ENCODE measurements at regions not wholly inside any gene's neighbourhood (a gene's known extent, or its start where the extent isn't known, plus 50 kb on each side); places are given as distances from the start of the nearest gene placed in this dataset.

DNA sequence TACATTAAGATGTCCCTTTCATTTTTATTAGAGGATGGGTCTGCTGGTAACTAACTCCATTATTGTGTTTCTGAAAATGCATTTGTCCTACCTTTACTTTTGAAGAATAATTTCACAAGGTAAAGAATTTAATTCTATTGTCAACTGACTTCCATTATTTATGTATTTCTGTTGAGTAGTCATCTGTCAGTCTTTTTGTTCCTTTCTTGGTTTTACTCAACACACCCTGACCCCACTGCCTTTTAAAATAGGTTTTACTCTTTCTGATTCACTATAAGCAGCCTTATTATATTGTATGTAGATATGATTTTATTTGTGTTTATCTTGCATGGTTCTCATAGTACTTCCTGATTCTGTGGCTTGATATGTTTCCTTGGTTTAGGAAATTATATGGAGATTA lies 237.5 kb downstream of the TGFB2 start:
- Histone ChIP-seq H3K27ac (no peak overlapping the region), H3K4me1 (peaks cover 29% of the 10 kb centered on the region), H3K4me2 (no peak overlapping the region), H3K4me3 (no peak overlapping the region), H3K9me3 (peaks cover 48% of the 10 kb centered on the region)
- TF ChIP-seq POLR2A (IDR thresholded peaks at IDR 0.05; ENCODE audit: low read length) (no peak), MAZ (IDR thresholded peaks at IDR 0.05; ENCODE audit: borderline replicate concordance, low read depth, low read length) (no peak), FOSL2 (IDR thresholded peaks at IDR 0.05) (no peak), FOSL2 (CRISPR knock-in tag; IDR thresholded peaks at IDR 0.05) (peak; percentile 27; the same call in 1 of the 2 replicates), NFE2L2 (conservative IDR thresholded peaks at IDR 0.05; ENCODE audit: low read length) (no peak), CHD4 (IDR thresholded peaks at IDR 0.05; ENCODE audit: borderline replicate concordance) (no peak), KDM1A (IDR thresholded peaks at IDR 0.05; ENCODE audit: low read depth) (no peak)
- ChIA-PET POLR2A (no interaction called here), CTCF (no interaction called here)
- FAIRE-seq (peak; percentile 89), DNase-seq (ENCODE audit: low read depth in 1 of 2, low spot score in 1 of 2) (peak in 1 of 2 experiments; percentile 33), ATAC-seq (no peak)

DNA sequence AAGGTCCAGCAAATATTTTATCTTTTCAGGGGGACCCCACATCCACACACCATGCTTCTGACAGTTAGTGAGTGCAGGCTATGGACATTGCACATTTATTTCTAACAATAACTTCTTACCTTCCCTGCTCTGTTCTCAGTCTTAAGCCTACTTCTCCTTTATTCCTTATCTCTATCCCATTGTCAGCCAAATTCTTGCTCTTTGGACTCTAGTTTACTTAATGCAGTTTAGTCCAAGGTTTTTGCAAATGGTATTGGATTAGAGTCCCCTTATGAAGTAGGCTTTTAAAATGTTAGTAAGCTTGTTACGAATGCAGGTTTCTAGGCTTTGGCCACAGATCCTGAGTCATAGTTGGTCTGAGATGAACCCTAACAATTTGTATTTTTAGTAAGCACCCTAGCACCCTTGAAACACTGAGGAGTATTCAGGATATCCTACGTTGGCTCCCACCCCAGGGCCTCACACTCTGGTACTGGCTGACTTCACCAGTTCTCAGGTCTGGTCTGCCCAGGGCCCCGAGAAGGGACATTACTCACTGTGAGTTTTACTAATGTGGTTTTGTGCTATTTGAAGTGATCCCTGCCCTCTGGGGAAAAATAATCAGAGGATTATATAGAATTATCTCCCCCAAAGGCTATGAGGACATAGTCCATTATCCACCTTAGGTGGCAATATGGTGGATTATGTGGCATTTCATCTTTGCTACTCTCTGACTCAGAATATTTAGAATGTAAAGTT lies 239.5 kb downstream of the TGFB2 start:
- ChIA-PET POLR2A (interaction anchor here (1.0 kb wide), 1 partner anchor 239 kb away, joined by 5 read pairs; the partner anchor contains the start of gene TGFB2), CTCF (no interaction called here)
- Histone ChIP-seq H3K4me3 (no peak overlapping the region), H3K4me1 (peaks cover 29% of the 10 kb centered on the region), H3K9me3 (peaks cover 45% of the 10 kb centered on the region), H3K27ac (peak overlapping the region; percentile 88 to 91), H3K4me2 (peak overlapping the region; percentile 72)
- 50% methylated on average over 2 of the region's 3 CpGs for WGBS (ENCODE audit: missing lambda C conversion rate)
- peak in 1 of 2 experiments; percentile 35; a peak in 3 of 6 replicates for ATAC-seq
- no peak for FAIRE-seq
- peak in 1 of 2 experiments; percentile 52 for DNase-seq (ENCODE audit: low read depth in 1 of 2, low spot score in 1 of 2)
- 0 out of 5 replicates have a peak, but pooled peaks of 1 of the 2 experiments have one; percentile 25 for TF ChIP-seq EP300 (IDR thresholded peaks at IDR 0.05)
- 0 out of 2 replicates have a peak, but pooled peaks have one; percentile 26 for TF ChIP-seq JUNB (IDR thresholded peaks at IDR 0.05)
- TF ChIP-seq RNF2 (IDR thresholded peaks at IDR 0.05; ENCODE audit: borderline replicate concordance, low read depth) = no peak
- TF ChIP-seq NFE2L2 (conservative IDR thresholded peaks at IDR 0.05; ENCODE audit: low read length) = no peak
- TF ChIP-seq HOXB13 (CRISPR knock-in tag; IDR thresholded peaks at IDR 0.05; ENCODE audit: low read depth) = no peak

DNA sequence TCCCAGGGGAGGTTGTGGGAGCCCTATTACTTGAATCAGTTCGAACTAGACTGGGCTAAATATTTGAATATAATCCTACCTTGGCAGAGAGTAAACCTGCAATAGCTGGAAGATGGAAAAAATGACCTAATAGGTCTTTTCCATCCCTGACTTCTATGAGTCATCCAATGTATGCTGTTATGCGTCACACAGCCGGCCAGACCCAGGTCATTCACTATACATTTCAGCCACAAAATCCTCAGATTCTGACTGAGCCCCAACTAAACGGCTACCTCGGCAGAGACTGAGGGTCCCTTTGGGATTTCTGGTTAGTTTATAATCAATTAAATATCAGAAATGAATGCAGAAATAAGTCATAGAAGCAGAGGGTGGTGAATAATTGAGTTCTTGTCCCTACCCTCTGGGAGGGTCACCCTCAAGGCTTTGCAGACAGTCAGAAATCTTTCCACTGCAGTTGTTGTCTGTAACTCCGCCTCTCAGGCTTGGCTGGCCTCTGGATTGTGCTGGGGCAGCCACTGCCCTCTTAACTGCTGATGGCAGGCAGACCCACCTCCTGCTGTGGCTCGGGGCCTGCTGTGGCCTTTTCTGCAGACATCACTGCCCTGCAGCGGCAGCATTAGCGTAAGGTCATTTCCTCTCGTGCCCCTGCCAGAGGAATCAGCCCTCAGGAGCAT lies 240.5 kb downstream of the TGFB2 start:
- ATAC-seq = peak; percentile 96 to 97
- H3K9me3 ChIP-seq = peaks cover 41% of the 10 kb centered on the region
- TF ChIP-seq GATA3 (IDR thresholded peaks at IDR 0.05; ENCODE audit: borderline replicate concordance) = peak; percentile 62
- TF ChIP-seq ZSCAN20 (CRISPR knock-in tag; IDR thresholded peaks at IDR 0.05) = no peak
- TF ChIP-seq EP300 (IDR thresholded peaks at IDR 0.05) = peak; percentile 20 to 64; a peak in 2 of 5 replicates
- peak; percentile 59; the same call in 1 of the 2 replicates for TF ChIP-seq HOXB13 (CRISPR knock-in tag; IDR thresholded peaks at IDR 0.05; ENCODE audit: low read depth)
- TF ChIP-seq POLR2A (IDR thresholded peaks at IDR 0.05; ENCODE audit: low read length) = peak; percentile 11; the same call in 1 of the 2 replicates
- TF ChIP-seq RAD21 (conservative IDR thresholded peaks at IDR 0.05 in 1 of 2, IDR thresholded peaks at IDR 0.05 in 1 of 2) = peak; percentile 61 to 65; a peak in 4 of 5 replicates
- no peak for TF ChIP-seq ZNF302 (CRISPR knock-in tag; IDR thresholded peaks at IDR 0.05)
- TF ChIP-seq FOSB (CRISPR knock-in tag; IDR thresholded peaks at IDR 0.05) = no peak
- peak; percentile 49 to 63; a peak in 4 of 5 replicates for TF ChIP-seq JUN (IDR thresholded peaks at IDR 0.05)
- peak; percentile 87 for TF ChIP-seq JUNB (IDR thresholded peaks at IDR 0.05)
- no peak for TF ChIP-seq MAZ (IDR thresholded peaks at IDR 0.05; ENCODE audit: borderline replicate concordance, low read depth, low read length)
- TF ChIP-seq, protein P1, sequence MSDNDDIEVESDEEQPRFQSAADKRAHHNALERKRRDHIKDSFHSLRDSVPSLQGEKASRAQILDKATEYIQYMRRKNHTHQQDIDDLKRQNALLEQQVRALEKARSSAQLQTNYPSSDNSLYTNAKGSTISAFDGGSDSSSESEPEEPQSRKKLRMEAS (IDR thresholded peaks at IDR 0.05) = peak; percentile 81; the same call in 1 of the 2 replicates
- peak; percentile 51; the same call in 2 of the 3 replicates for TF ChIP-seq SMC3 (IDR thresholded peaks at IDR 0.05)
- peak in 1 of 2 experiments; percentile 71; a peak in 2 of 4 replicates for TF ChIP-seq CEBPB (IDR thresholded peaks at IDR 0.05)
- peak; percentile 45 for TF ChIP-seq MAFK (IDR thresholded peaks at IDR 0.05; ENCODE audit: partially characterized antibody)
- TF ChIP-seq, protein P2, sequence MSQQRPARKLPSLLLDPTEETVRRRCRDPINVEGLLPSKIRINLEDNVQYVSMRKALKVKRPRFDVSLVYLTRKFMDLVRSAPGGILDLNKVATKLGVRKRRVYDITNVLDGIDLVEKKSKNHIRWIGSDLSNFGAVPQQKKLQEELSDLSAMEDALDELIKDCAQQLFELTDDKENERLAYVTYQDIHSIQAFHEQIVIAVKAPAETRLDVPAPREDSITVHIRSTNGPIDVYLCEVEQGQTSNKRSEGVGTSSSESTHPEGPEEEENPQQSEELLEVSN (IDR thresholded peaks at IDR 0.05; ENCODE audit: borderline replicate concordance, low read depth) = peak; percentile 62
- no peak for TF ChIP-seq NPAS2 (CRISPR knock-in tag; IDR thresholded peaks at IDR 0.05; ENCODE audit: borderline replicate concordance)
- TF ChIP-seq, protein P3, sequence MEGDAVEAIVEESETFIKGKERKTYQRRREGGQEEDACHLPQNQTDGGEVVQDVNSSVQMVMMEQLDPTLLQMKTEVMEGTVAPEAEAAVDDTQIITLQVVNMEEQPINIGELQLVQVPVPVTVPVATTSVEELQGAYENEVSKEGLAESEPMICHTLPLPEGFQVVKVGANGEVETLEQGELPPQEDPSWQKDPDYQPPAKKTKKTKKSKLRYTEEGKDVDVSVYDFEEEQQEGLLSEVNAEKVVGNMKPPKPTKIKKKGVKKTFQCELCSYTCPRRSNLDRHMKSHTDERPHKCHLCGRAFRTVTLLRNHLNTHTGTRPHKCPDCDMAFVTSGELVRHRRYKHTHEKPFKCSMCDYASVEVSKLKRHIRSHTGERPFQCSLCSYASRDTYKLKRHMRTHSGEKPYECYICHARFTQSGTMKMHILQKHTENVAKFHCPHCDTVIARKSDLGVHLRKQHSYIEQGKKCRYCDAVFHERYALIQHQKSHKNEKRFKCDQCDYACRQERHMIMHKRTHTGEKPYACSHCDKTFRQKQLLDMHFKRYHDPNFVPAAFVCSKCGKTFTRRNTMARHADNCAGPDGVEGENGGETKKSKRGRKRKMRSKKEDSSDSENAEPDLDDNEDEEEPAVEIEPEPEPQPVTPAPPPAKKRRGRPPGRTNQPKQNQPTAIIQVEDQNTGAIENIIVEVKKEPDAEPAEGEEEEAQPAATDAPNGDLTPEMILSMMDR (IDR thresholded peaks at IDR 0.05) = 0 out of 3 replicates have a peak, but pooled peaks have one; percentile 17
- peak; percentile 90 for TF ChIP-seq FOSL2 (IDR thresholded peaks at IDR 0.05)
- peak; percentile 99 for TF ChIP-seq FOSL2 (CRISPR knock-in tag; IDR thresholded peaks at IDR 0.05)
- H3K4me2 ChIP-seq = peak overlapping the region; percentile 72
- DNase-seq (ENCODE audit: low read depth in 1 of 2, low spot score in 1 of 2) = peak; percentile 88 to 95
- H3K27ac ChIP-seq = peak overlapping the region; percentile 88 to 91
- ChIA-PET CTCF (interaction anchor here (1.0 kb wide), 2 partner anchors 186 to 247 kb away, joined by 3 to 4 read pairs; no protein-coding TSS in a partner anchor), POLR2A (interaction anchor here (1.0 kb wide), 1 partner anchor 240 kb away, joined by 5 read pairs; the partner anchor contains the start of gene TGFB2)
- no peak overlapping the region for H3K4me3 ChIP-seq
- FAIRE-seq = peak; percentile 90
- 2% methylated on average over 10 of the region's 10 CpGs for WGBS (ENCODE audit: missing lambda C conversion rate)
- peaks cover 29% of the 10 kb centered on the region for H3K4me1 ChIP-seq
